ENCODE measurements at regions not wholly inside any gene's neighbourhood (a gene's known extent, or its start where the extent isn't known, plus 50 kb on each side); places are given as distances from the start of the nearest gene placed in this dataset.
A peak's percentile ranks its signal among the peaks of the same experiment; 100 is the strongest.

GRCh38 chr1:98203466-98203865, 282.6 kb upstream of the DPYD start:
- DNase-seq (ENCODE audit: low spot score): no peak

DNA sequence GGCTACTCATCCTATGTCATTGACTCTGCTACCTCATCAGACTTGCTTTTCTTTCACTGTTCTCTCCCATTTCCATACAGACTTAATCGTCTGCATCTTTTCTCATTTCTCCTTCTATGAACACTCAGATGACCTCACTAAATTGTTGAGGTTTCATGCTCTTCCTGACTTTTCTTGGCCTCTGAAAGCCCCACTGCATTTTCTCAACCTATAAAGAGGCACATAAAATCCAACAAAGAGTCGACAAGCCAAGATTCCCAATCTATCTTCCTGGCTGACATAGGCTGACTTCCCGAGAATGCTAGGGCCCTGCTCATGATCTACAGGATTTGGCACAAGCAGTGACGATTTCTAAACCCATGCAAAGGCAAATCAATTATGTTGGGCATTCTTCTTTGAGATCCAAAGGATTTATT, 280.8 kb upstream of the DPYD start:
- no peak for DNase-seq (ENCODE audit: low spot score)

DNA sequence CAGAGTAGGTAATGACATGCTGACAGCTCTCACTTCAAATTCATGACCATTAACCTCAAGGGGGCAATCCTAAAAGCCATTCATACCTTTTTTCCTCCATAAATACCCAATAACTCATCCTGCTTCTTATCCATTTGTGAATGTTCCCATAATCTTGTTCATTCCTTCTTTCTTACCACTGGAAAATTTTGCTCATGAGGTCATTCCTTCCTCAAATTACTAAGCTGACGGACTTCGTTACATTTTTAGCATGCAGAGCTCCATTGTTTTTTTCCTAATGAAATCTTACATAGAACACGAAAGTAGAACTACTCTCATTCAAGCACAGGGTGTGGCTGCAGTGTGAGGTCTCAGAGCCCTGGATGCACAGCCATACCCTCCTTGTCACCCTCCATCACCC, 276.5 kb upstream of the DPYD start:
- DNase-seq (ENCODE audit: low spot score): no peak

DNA sequence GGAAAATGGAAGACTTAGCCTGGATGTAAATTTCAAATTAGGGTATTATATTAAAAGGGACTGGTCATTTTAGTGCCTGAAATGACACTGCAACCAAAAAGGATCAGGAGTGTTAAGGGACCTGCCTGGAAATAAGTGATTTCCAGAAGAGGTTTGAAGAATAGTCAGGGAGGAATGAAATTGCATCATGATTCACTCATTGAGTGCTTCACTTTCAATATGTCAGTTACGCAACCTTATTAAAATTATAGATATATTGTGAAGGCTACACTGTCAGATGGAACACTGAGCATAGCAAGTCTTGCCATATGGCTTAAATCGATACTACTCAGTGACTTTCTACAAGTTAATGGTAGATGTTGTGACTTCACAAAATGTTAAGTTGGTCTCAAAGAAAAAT, 275.2 kb upstream of the DPYD start:
- DNase-seq (ENCODE audit: low spot score): no peak

DNA sequence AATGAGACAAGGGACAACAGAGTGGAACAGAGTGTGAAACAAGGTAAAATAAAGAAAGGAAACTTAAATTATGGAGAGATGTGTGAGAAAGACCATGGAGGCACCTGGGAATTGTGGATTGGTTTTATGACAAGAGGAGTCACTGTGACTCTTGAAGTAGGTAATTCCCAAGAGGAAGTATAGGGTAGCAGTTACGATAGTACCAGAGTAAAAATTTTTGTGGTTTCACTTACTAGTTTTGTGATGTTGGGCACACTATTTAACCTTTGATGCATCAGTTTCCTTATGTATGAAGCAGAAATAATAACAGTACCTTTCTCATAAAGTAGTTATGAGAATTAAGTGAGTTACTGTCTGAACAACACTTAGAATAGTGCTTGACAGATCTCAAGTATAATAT, 267.9 kb upstream of the DPYD start:
- no peak for DNase-seq (ENCODE audit: low spot score)

DNA sequence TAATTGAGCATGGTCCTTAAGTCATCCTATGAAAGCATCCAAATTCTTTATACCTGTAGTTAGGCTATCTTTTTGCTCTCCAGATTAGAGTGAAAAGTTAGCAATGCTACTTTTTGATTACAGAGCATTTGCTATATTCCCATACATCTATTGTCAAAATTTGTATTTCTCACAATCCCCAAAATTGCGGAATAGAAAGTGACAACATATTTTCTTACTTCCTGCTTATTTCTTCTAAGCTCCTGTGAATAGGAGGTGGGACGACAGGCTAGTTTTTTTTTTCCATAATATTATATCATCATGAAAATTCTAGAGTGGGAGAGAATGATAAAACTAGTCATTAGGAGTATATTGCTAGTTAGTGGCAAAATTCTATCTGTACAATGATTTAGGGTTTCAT, 264.0 kb upstream of the DPYD start:
- no peak for DNase-seq (ENCODE audit: low spot score)

GRCh38 chr1:98181036-98181764, 260.4 kb upstream of the DPYD start:
- no peak for DNase-seq (ENCODE audit: low spot score)

DNA sequence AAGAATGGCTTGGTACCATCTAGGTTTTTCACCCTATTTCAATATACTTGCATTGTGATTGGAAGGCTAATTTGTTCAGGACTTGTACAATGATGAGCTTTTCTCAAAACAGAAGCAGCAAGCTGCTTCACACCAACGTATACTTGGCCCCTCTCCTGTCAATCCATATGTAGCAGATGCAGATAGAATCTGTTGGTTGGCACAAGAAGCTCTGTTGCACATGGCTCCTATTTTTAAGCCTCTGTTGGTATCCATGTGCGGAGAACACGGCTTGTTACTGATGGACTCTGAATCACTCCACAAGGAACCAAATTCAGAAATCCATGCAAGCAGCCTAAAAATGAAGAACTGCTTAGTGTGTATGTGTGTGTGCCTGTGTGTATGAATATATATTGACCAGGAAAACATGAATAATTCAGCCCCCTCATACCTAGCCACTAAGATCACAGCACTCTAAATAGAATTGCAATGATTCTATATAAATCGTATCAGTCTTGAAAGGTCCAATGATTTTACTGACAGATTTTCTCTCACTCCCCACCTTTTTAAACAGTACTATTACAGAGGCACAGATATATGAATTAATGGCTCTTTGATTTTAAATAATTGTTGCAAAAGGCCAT, 258.4 kb upstream of the DPYD start:
- DNase-seq (ENCODE audit: low spot score): no peak

DNA sequence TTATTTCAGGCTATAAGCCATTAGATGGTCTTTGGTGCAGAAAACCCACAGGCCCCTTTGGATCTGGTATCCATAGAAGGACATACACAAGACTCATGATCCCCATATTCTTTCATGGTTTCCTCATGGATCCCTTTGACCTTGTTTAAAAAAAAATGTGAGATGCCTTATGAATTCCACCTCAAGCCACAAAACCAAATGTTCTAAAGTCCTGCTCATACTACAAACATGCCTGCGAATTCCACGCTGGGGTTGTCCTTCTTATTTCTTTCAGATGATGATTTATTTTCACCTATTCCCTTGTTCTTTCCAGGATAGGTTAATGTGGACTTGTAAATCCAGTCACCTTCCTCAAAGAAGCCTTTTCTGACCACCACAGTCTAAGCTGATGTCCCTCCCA, 256.9 kb upstream of the DPYD start:
- DNase-seq (ENCODE audit: low spot score): no peak

DNA sequence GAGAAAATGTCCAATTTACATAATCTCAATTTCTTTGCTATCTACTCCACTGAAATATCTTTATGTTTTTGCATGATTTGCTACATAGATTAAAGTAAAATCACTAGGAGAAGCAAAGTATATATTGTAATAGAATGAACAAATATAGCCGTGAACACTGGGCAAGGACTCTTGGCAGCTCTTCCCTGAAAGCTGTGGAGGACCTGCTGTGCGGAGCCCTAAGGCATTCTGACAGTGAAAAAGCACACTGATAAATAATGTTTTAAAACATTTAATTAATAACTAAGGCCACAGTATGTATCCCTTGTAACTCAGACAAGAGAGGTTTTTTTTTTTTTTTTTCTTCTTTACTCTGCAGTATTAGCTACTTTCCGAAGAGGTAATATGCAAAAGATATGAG, 256.1 kb upstream of the DPYD start:
- DNase-seq (ENCODE audit: low spot score): no peak

DNA sequence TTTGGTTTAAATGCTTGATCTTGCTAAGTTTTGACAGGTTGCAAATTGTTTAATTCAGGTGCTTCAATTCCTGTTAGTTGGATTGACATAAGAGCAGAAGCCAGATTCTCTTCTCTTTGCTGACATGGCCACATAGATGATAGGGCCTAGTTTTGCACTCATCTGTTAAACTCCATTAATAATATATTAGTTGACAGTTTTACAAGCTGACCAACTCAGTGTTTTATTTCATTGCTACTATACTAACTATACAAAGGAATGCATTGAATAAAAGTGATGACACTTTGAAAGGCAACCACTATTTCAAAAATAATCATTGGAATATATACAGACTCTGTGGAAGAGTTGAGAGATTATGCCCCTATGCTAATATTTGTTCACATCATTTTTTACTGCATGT, 255.6 kb upstream of the DPYD start:
- DNase-seq (ENCODE audit: low spot score): no peak

- no peak for DNase-seq (ENCODE audit: low spot score)
Observed at GRCh38 chr1:98172578-98172977, 251.7 kb upstream of the DPYD start.

GRCh38 chr1:98172022-98172421, 251.2 kb upstream of the DPYD start:
- DNase-seq (ENCODE audit: low spot score): no peak

DNA sequence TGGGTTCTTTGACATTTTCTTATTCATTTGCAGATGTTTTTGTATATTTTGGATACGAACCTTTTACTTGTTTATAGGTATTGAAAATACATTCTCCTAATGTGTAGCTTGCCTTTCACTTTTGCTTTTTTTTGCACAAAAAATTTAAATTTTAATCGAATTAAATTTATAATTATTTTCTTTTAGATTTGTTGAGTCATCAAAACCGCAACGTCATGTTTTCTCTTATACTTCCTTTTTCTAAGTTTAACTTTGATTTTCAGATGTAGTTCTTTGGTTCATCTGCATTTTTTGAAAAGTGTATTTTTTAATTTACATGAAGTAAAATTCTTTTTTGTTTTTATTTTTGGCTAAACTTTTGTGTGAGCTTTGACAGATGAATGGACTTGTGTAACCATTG, 243.7 kb upstream of the DPYD start:
- DNase-seq (ENCODE audit: low spot score): no peak

GRCh38 chr1:98157524-98158313, 236.9 kb upstream of the DPYD start:
- DNase-seq (ENCODE audit: low spot score): no peak

DNA sequence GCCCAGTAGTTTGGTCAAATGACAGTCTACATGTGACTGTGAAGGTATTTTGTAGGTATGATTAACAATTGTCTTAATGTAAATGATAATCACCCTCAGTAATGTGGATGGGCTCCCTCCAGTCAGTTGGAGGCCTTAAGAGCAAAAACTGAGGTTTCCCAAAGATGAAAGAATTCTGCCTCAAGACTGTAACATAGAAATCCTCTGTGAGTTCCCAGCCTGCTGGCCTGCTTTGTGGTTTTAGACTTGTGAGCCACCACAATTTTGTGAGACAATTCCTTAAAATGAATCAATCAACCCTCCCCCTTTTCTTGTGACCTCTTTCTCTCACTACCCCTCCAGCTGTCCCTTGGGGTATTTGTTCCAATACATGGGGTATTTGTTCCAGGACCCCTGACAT, 226.4 kb upstream of the DPYD start:
- no peak for DNase-seq (ENCODE audit: low spot score)

DNA sequence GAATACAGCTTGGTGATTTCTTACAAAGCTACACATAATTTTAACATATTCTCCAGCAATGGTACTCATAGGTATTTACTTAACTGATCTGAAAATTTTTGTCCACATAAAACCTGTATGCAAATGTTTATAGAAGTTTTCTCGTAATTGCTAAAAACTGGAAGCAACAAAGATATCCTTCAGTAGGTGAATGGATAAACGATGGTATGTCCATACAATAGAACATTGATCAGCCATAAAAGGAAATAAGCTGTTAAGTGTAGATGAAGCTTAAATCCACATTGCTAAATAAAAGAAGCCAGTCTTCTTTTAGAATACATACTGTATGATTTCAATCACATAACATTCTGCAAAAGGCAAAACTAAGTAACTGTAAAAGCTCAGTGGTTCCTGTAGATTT, 224.8 kb upstream of the DPYD start:
- no peak for DNase-seq (ENCODE audit: low spot score)

DNA sequence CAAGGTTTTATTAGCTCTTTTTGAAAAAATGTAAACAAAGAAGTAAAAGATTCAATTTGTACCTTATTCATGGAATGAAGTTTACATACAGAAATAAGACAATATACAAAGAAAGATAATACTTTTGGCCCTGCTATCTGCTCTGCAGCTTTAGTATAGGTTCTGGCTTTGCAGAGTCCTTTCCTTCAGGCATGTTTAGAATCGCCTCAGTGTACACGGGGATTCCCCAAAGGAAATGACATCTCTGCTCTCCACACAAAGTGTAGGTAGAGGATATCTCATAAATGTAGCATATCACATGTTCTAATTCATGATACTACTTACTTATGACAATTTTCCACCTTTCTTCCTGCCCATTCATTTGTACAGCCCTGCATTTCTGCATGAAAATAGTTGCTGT, 222.6 kb upstream of the DPYD start:
- no peak for DNase-seq (ENCODE audit: low spot score)

DNA sequence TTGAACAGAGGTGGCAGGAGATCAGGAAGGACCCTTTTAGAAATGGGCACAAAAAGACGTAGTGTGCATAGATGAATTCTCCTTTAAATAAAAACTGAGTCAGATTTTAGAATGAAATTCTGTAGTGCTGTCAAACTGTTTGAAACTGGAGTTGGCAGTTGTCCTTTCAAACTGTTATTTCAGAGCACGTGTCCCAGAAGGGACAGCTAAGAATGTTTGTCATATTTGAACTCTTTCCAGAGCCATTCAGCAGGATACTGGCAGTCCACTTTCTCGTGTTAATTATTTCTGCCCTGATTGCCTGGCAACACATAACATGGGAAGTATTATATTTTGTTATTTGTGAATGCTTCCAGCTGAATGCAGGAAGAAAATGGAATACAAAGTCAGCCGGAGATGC, 212.3 kb upstream of the DPYD start:
- peak; percentile 2 for DNase-seq (ENCODE audit: low spot score)

GRCh38 chr1:98130408-98130807, 209.6 kb upstream of the DPYD start:
- DNase-seq (ENCODE audit: low spot score): no peak

DNA sequence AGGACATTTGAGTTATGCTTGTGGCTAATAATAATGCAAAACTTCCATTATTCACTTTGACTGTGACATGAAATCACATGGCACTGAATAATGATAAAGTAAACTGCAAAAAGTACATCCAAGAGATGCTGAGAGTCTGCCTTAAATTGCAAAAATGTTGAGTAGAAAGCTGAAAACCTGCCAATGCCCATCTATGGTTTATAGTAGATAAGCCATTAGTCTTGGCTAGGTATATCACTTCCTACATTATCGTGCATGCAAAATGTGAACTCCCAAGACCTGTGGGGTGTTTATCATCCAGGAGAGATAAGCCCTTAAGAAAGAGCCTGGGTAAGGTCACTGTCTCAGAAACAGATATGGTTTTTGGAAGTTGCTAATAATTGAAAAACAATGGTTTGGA, 208.7 kb upstream of the DPYD start:
- DNase-seq (ENCODE audit: low spot score): no peak

DNA sequence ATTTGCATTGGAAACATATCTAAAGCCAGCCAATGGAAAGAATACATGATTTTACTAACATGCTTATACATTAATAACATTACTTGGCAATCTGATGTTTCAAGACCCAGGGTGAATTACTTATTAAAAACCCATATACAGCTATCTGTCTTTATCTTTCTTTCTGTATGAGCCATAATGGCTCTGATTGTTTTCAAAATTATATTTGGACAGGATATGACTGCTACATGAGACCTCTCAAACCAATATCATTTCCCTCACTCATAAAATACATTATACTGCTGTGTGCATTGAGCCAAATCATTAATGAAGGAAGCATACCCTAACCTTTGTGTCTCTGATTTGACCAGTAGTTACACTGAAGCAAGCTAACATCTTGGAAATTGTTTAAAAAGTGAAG, 205.9 kb upstream of the DPYD start:
- no peak for DNase-seq (ENCODE audit: low spot score)

GRCh38 chr1:98121646-98122045, 200.8 kb upstream of the DPYD start:
- no peak for DNase-seq (ENCODE audit: low spot score)

All from cerebellar cortex (tissue), 1 donor.